GM18505 (cell line): ENCODE measurements at regions not wholly inside any gene's neighbourhood (a gene's known extent, or its start where the extent isn't known, plus 50 kb on each side); places are given as distances from the start of the nearest gene placed in this dataset.
A peak's percentile ranks its signal among the peaks of the same experiment; 100 is the strongest.

Source experiments
- ATAC-seq: cut with Tn5 transposase; IDR thresholded peaks from one replicate; pipeline ENCODE4 v1.9.1; 2021; ENCODE audit not compliant: unreplicated experiment
- POLR2A ChIP-seq: IDR thresholded peaks from 4 replicates; pipeline ENCODE4 v1.6.1; 2011; ENCODE audit warnings: borderline replicate concordance; ENCODE audit not compliant: insufficient read depth, insufficient read length; ENCODE audit errors: extremely low read depth

- ATAC-seq: no peak
- TF ChIP-seq POLR2A: no peak
Observed at GRCh38 chr9:103730866-103731265, 363.2 kb upstream of the SMC2 start.

- TF ChIP-seq POLR2A: no peak
- no peak for ATAC-seq
Observed at GRCh38 chr9:103731541-103731940, 362.6 kb upstream of the SMC2 start.

GRCh38 chr9:103734471-103734870 lies 359.6 kb upstream of the SMC2 start:
- no peak for ATAC-seq

GRCh38 chr9:103755441-103755840 lies 338.7 kb upstream of the SMC2 start:
- no peak for ATAC-seq
- no peak for TF ChIP-seq POLR2A

More at GRCh38 chr9:103734471-103734870, 359.6 kb upstream of the SMC2 start:
- no peak for TF ChIP-seq POLR2A

- TF ChIP-seq POLR2A: no peak
- ATAC-seq: no peak
Observed at GRCh38 chr9:103755986-103756385, 338.1 kb upstream of the SMC2 start.

GRCh38 chr9:103757062-103757461 lies 337.0 kb upstream of the SMC2 start:
- TF ChIP-seq POLR2A: no peak
- no peak for ATAC-seq

GRCh38 chr9:103761466-103761865 lies 332.6 kb upstream of the SMC2 start:
- no peak for TF ChIP-seq POLR2A
- ATAC-seq: no peak

GRCh38 chr9:103789686-103790085 lies 304.4 kb upstream of the SMC2 start:
- TF ChIP-seq POLR2A: no peak
- peak; percentile 98 for ATAC-seq

- peak; percentile 100 for ATAC-seq
- no peak for TF ChIP-seq POLR2A
Observed at GRCh38 chr9:103798620-103799019, 295.5 kb upstream of the SMC2 start.

- TF ChIP-seq POLR2A: no peak
- no peak for ATAC-seq
Observed at GRCh38 chr9:103799959-103800358, 294.1 kb upstream of the SMC2 start.

- TF ChIP-seq POLR2A: no peak
- no peak for ATAC-seq
Observed at GRCh38 chr9:103802068-103802467, 292.0 kb upstream of the SMC2 start.

GRCh38 chr9:103803245-103803644 lies 290.9 kb upstream of the SMC2 start:
- no peak for TF ChIP-seq POLR2A
- no peak for ATAC-seq

GRCh38 chr9:103804077-103804735 lies 289.9 kb upstream of the SMC2 start:
- no peak for TF ChIP-seq POLR2A
- no peak for ATAC-seq

GRCh38 chr9:103809745-103810144 lies 284.4 kb upstream of the SMC2 start:
- no peak for TF ChIP-seq POLR2A
- ATAC-seq: no peak

GRCh38 chr9:103811462-103811861 lies 282.6 kb upstream of the SMC2 start:
- TF ChIP-seq POLR2A: no peak
- no peak for ATAC-seq
